Activated CD4-positive, alpha-beta T cell treated with anti-CD3 and anti-CD28 coated beads, Interleukin-2, Interleukin-4, amounts not matched to agents 100 ng/mL and 50 ng/mL, durations not matched to agents 16 hours and 8 hours (primary cell): ENCODE measurements at regions not wholly inside any gene's neighbourhood (a gene's known extent, or its start where the extent isn't known, plus 50 kb on each side); places are given as distances from the start of the nearest gene placed in this dataset.

ENCODE experiments used
- DNase-seq: peaks from one replicate; pipeline ENCODE4 v3.0.0-alpha.2; 2020; ENCODE audit warnings: low spot score

DNA sequence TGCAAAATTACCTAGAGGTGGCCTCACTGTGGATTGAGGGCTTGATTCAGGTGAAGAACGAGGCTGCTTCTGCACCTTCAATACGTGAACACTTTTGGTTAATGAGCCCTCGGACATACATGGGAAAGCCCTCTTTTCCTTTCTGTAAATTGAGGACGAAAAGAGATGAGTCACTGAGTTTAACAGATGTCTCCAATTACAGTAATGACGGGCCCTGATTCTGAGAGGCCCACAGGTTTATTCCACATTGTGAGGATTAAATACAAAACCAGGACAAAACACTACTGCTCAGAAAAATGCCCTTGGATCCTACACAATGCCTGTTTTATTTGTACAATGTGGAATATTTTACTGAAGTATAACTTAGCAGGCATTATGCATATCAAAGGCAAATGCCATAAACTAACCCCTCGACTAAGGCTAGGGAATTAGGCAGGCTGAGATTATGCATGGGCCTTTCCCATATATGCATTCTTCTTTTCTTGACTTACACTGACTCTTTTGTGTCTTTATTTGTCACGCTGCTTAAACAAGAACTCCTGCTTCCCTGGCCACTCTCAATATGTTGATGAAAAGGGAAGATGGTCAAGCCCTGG lies 819.9 kb downstream of the OLFM4 start:
- no peak for DNase-seq

- no peak for DNase-seq
Measured at GRCh38 chr13:53854321-53854720, 825.7 kb downstream of the OLFM4 start.

- no peak for DNase-seq
Measured at GRCh38 chr13:53856573-53857195, 828.1 kb downstream of the OLFM4 start.

DNA sequence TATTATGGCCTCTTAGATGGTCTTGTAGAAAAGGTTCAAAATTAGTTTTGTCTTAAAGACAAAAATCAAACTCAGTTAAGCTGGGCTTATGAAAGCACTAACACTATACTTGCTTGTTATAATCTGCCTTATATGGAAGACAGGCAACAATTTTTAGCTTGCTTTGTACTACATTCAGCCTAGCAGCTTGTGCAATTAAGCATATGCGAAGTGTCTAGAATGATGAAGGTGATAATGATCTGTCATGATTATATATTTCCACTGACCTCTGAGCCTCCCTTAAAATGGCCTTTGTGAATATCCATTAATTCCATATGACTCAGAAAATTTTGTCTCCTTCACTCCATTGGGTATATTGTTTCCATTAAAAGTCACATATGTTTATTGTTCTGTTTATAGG lies 834.9 kb downstream of the OLFM4 start:
- no peak for DNase-seq

DNA sequence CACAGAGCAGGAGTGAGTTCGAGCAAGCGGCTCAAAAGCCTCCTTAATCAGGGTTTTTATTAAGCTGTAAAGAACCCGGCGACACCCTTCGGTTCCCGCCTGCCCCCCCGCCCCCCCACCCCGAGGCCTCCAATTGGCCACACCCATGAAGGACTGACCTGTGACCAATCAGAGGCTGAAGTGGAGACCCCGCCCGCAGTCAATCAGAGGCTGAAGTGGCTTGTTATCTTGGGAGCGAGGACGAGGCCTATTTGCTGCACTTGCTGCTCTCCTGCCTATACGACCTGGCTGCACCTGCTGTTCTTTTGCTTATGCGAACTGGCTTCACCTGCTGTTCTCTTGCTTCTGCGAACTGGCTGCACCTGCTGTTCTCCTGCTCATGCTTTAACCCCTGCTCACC lies 844.9 kb downstream of the OLFM4 start:
- no peak for DNase-seq

DNA sequence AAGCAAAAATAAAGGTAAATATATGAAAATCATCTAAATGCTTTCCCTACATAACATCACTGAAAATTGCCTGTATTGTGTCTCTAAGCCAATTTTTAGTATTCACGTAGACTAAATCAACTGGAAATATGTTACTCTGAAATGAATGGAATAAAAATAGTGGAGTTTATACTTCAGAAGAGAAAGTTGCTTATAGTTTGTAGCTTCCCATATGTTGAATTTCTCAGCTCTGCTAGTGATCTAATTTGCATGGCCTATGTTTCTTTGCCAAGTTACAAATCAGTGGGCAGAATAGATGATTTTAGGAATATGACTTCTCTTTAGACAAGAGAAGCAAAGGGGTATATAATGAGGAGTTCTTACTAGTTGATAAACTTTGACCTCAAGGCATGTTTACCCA lies 850.2 kb downstream of the OLFM4 start:
- no peak for DNase-seq

- no peak for DNase-seq
Measured at GRCh38 chr13:53885997-53886396, 857.4 kb downstream of the OLFM4 start.

DNA sequence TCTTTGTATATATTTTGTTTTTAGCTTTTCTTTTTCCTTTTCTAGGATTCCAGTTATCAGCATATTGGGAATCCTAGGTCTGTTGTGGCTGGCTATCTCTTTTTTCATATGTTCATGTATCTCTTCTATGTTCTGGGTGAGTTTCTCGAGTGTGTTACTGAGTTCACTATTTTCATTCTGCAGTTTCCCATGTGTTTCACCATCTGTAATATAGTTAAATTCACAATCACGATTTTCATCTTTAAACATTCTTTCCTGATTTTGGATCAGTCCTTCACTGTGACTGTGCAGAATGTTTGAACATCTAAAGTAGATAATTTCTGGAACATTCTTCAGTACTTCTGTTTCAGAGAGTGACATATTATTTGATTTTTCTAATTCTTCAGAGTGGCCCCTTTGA lies 862.1 kb downstream of the OLFM4 start:
- no peak for DNase-seq

GRCh38 chr13:53901593-53901992 lies 873.0 kb downstream of the OLFM4 start:
- DNase-seq: no peak

- no peak for DNase-seq
Measured at GRCh38 chr13:53907891-53908290, 879.3 kb downstream of the OLFM4 start.

GRCh38 chr13:53920916-53921315 lies 892.3 kb downstream of the OLFM4 start:
- no peak for DNase-seq

GRCh38 chr13:53921473-53921872 lies 892.9 kb downstream of the OLFM4 start:
- DNase-seq: no peak

DNA sequence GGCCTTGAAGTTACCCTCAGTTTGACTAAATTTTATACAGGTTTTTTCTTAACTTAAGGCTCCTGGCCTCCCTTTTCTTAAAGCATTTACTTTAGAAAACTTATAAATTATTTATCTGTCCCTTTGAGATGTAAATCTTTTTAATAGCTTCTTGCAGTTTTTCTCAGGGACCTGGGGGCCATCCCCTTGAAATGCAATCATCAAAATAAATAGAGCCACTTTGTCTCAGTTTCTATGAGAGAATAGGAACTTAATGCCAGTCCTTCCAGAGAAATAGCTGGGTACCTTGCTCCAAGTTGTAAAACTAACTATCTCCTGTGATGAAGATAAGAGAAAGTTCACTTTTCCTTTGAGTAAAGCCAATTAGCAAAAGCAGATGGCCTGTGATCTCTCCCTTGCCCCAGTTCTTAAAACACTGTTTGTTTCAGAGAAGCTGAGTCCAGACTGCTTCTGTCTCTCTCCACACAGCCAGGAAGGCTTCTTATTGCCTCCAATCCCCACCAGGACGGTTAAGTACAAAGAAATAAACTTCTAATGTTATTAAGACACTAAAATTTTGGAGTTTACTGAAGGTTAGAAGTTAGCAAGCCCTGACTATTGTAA lies 913.1 kb downstream of the OLFM4 start:
- no peak for DNase-seq

- no peak for DNase-seq
Measured at GRCh38 chr13:53946500-53946899, 917.9 kb downstream of the OLFM4 start.

DNA sequence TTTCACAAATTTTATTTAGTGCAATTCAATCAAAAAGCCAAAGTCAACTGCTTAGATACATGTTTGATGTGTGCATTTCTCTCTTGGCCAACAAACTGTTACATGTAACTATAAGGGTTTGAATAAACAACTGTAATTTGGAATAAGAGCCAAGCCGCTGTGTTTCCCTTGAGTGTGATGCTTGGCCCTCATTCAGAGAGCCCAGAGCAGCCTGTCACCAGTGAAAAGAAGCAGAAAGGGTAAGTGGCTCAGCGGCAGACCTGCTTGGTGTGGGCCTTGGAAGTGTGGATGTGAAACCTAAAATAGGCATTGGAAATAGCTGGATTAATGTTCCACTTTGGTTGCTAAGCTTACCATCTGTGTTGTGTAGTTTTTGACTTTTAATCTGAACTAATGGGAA lies 924.6 kb downstream of the OLFM4 start:
- DNase-seq: no peak
